Colon (tissue), 2 donors: ENCODE measurements at regions not wholly inside any gene's neighbourhood (a gene's known extent, or its start where the extent isn't known, plus 50 kb on each side); places are given as distances from the start of the nearest gene placed in this dataset.
"Not testable (repeated sequence)": the region's sequence is repeated elsewhere in the genome, so short reads cannot be mapped to it uniquely, and the experiment has no call there.

ENCODE experiments used
- FAIRE-seq: peaks from 2 replicates; lab custom pipeline; 2012; peaks lifted over from hg19 to GRCh38; lab: Jason Lieb, UNC
- donor health status: control.
- donor health status: control.

GRCh38 chr3:177394231-177395024 is 197.1 kb upstream of the TBL1XR1 start:
- FAIRE-seq = not testable (repeated sequence)

- no peak for FAIRE-seq
These were observed 199.5 kb upstream of the TBL1XR1 start for GRCh38 chr3:177396733-177397132.

GRCh38 chr3:177401375-177401774 is 204.1 kb upstream of the TBL1XR1 start:
- no peak for FAIRE-seq

GRCh38 chr3:177402533-177402932 is 205.3 kb upstream of the TBL1XR1 start:
- FAIRE-seq = no peak

GRCh38 chr3:177405191-177405672 is 207.9 kb upstream of the TBL1XR1 start:
- no peak for FAIRE-seq

- FAIRE-seq = no peak
These were observed 213.4 kb upstream of the TBL1XR1 start for GRCh38 chr3:177410730-177411129.

- no peak for FAIRE-seq
These were observed 213.9 kb upstream of the TBL1XR1 start for GRCh38 chr3:177411201-177411600.

- FAIRE-seq = not testable (repeated sequence)
These were observed 215.4 kb upstream of the TBL1XR1 start for GRCh38 chr3:177412677-177413170.

- no peak for FAIRE-seq
These were observed 216.8 kb upstream of the TBL1XR1 start for GRCh38 chr3:177414093-177414492.

GRCh38 chr3:177418787-177419186 is 221.5 kb upstream of the TBL1XR1 start:
- no peak for FAIRE-seq

GRCh38 chr3:177419904-177420601 is 222.8 kb upstream of the TBL1XR1 start:
- no peak for FAIRE-seq

GRCh38 chr3:177420651-177421480 is 223.6 kb upstream of the TBL1XR1 start:
- no peak for FAIRE-seq

GRCh38 chr3:177421481-177421785 is 224.2 kb upstream of the TBL1XR1 start:
- FAIRE-seq = no peak

- FAIRE-seq = no peak
These were observed 227.2 kb upstream of the TBL1XR1 start for GRCh38 chr3:177424521-177424920.

- no peak for FAIRE-seq
These were observed 227.8 kb upstream of the TBL1XR1 start for GRCh38 chr3:177425042-177425441.

- no peak for FAIRE-seq
These were observed 229.0 kb upstream of the TBL1XR1 start for GRCh38 chr3:177426106-177426877.

GRCh38 chr3:177426878-177427495 is 229.7 kb upstream of the TBL1XR1 start:
- no peak for FAIRE-seq

GRCh38 chr3:177427540-177427939 is 230.3 kb upstream of the TBL1XR1 start:
- no peak for FAIRE-seq

- FAIRE-seq = no peak
These were observed 231.8 kb upstream of the TBL1XR1 start for GRCh38 chr3:177429079-177429478.

- no peak for FAIRE-seq
These were observed 232.5 kb upstream of the TBL1XR1 start for GRCh38 chr3:177429771-177430170.

GRCh38 chr3:177430653-177431052 is 233.4 kb upstream of the TBL1XR1 start:
- FAIRE-seq = no peak
